ENCODE measurements at regions not wholly inside any gene's neighbourhood (a gene's known extent, or its start where the extent isn't known, plus 50 kb on each side); places are given as distances from the start of the nearest gene placed in this dataset.

GRCh38 chr1:57966751-57967406 lies 543.0 kb upstream of the DAB1 start:
- Histone ChIP-seq H3K36me3 (ENCODE audit: low read depth) (no peaks in the 10 kb centered on the region), H4K20me1 (ENCODE audit: insufficient read depth) (no peaks in the 10 kb centered on the region), H3K27me3 (replicated peaks; ENCODE audit: insufficient read depth) (no peaks in the 10 kb centered on the region), H3K27ac (no peak overlapping the region), H3K79me2 (ENCODE audit: insufficient read depth) (no peaks in the 10 kb centered on the region), H3K9me2 (ENCODE audit: insufficient read depth) (no peaks in the 10 kb centered on the region), H3K4me2 (ENCODE audit: unreplicated experiment) (no peak overlapping the region), H3F3A (ENCODE audit: insufficient read depth) (no peaks in the 10 kb centered on the region), H3K4me1 (ENCODE audit: insufficient read depth) (no peaks in the 10 kb centered on the region), H3K9ac (no peak overlapping the region), H3K4me3 (no peak overlapping the region), H2AFZ (no peak overlapping the region), H3K9me3 (ENCODE audit: low read depth) (no peaks in the 10 kb centered on the region)
- in situ Hi-C loops (cut with MboI): no loop called here
- WGBS, 2 experiments (ENCODE audit: low coverage in 1 of 2, low lambda C conversion rate in 2 of 2, missing lambda C conversion rate in 2 of 2): 4 to 8% methylated on average over 3 of the region's 3 CpGs
- DNase-seq: peak; percentile 16
- TF ChIP-seq EZH2 (IDR thresholded peaks at IDR 0.05; ENCODE audit: insufficient read depth, poor library complexity, severe bottlenecking) (no peak), EZH2phosphoT487 (IDR thresholded peaks at IDR 0.05; ENCODE audit: insufficient read depth, low read depth) (no peak)

- WGBS, 2 experiments (ENCODE audit: low coverage in 1 of 2, low lambda C conversion rate in 2 of 2, missing lambda C conversion rate in 2 of 2): 4 to 12% methylated on average over 5 of the region's 5 CpGs
- no peaks in the 10 kb centered on the region for H3K27me3 ChIP-seq (replicated peaks; ENCODE audit: insufficient read depth)
Observed at GRCh38 chr1:57966340-57966739, 542.5 kb upstream of the DAB1 start.

GRCh38 chr1:57963581-57963980 lies 539.7 kb upstream of the DAB1 start:
- no peaks in the 10 kb centered on the region for H4K20me1 ChIP-seq (ENCODE audit: insufficient read depth)
- no peak overlapping the region for H2AFZ ChIP-seq
- H3K4me2 ChIP-seq (ENCODE audit: unreplicated experiment): no peak overlapping the region
- H3K27ac ChIP-seq: no peak overlapping the region
- no peak overlapping the region for H3K9ac ChIP-seq
- DNase-seq: no peak
- H3K4me3 ChIP-seq: no peak overlapping the region
- H3K9me2 ChIP-seq (ENCODE audit: insufficient read depth): no peaks in the 10 kb centered on the region
- H3K4me1 ChIP-seq (ENCODE audit: insufficient read depth): no peaks in the 10 kb centered on the region
- 12 to 15% methylated on average over 6 of the region's 6 CpGs for WGBS, 2 experiments (ENCODE audit: low coverage in 1 of 2, low lambda C conversion rate in 2 of 2, missing lambda C conversion rate in 2 of 2)
- H3F3A ChIP-seq (ENCODE audit: insufficient read depth): no peaks in the 10 kb centered on the region
- in situ Hi-C loops (cut with MboI): no loop called here
- H3K79me2 ChIP-seq (ENCODE audit: insufficient read depth): no peaks in the 10 kb centered on the region
- no peak for TF ChIP-seq EZH2phosphoT487 (IDR thresholded peaks at IDR 0.05; ENCODE audit: insufficient read depth, low read depth)
- TF ChIP-seq EZH2 (IDR thresholded peaks at IDR 0.05; ENCODE audit: insufficient read depth, poor library complexity, severe bottlenecking): no peak
- H3K9me3 ChIP-seq (ENCODE audit: low read depth): no peaks in the 10 kb centered on the region
- H3K36me3 ChIP-seq (ENCODE audit: low read depth): no peaks in the 10 kb centered on the region
- no peaks in the 10 kb centered on the region for H3K27me3 ChIP-seq (replicated peaks; ENCODE audit: insufficient read depth)

More at GRCh38 chr1:57966340-57966739, 542.5 kb upstream of the DAB1 start:
- H3K4me2 ChIP-seq (ENCODE audit: unreplicated experiment): no peak overlapping the region
- DNase-seq: no peak
- H3K9me3 ChIP-seq (ENCODE audit: low read depth): no peaks in the 10 kb centered on the region
- H3K9me2 ChIP-seq (ENCODE audit: insufficient read depth): no peaks in the 10 kb centered on the region
- H3K4me1 ChIP-seq (ENCODE audit: insufficient read depth): no peaks in the 10 kb centered on the region
- H3K27ac ChIP-seq: no peak overlapping the region
- no peak overlapping the region for H3K4me3 ChIP-seq
- no peak overlapping the region for H2AFZ ChIP-seq
- TF ChIP-seq EZH2 (IDR thresholded peaks at IDR 0.05; ENCODE audit: insufficient read depth, poor library complexity, severe bottlenecking) (no peak), EZH2phosphoT487 (IDR thresholded peaks at IDR 0.05; ENCODE audit: insufficient read depth, low read depth) (no peak)
- no peaks in the 10 kb centered on the region for H3K36me3 ChIP-seq (ENCODE audit: low read depth)
- H3K9ac ChIP-seq: no peak overlapping the region
- no peaks in the 10 kb centered on the region for H3F3A ChIP-seq (ENCODE audit: insufficient read depth)
- H3K79me2 ChIP-seq (ENCODE audit: insufficient read depth): no peaks in the 10 kb centered on the region
- no peaks in the 10 kb centered on the region for H4K20me1 ChIP-seq (ENCODE audit: insufficient read depth)
- in situ Hi-C loops (cut with MboI): no loop called here

GRCh38 chr1:57959531-57960241 lies 535.8 kb upstream of the DAB1 start:
- Histone ChIP-seq H3K27ac (no peak overlapping the region), H3K36me3 (ENCODE audit: low read depth) (no peaks in the 10 kb centered on the region), H3K9me3 (ENCODE audit: low read depth) (no peaks in the 10 kb centered on the region), H3K27me3 (replicated peaks; ENCODE audit: insufficient read depth) (no peaks in the 10 kb centered on the region), H3K79me2 (ENCODE audit: insufficient read depth) (no peaks in the 10 kb centered on the region), H3K4me3 (no peak overlapping the region), H4K20me1 (ENCODE audit: insufficient read depth) (no peaks in the 10 kb centered on the region), H3K4me2 (ENCODE audit: unreplicated experiment) (no peak overlapping the region), H3F3A (ENCODE audit: insufficient read depth) (no peaks in the 10 kb centered on the region), H3K9me2 (ENCODE audit: insufficient read depth) (no peaks in the 10 kb centered on the region), H3K4me1 (ENCODE audit: insufficient read depth) (no peaks in the 10 kb centered on the region), H2AFZ (no peak overlapping the region), H3K9ac (no peak overlapping the region)
- TF ChIP-seq EZH2phosphoT487 (IDR thresholded peaks at IDR 0.05; ENCODE audit: insufficient read depth, low read depth) (no peak), EZH2 (IDR thresholded peaks at IDR 0.05; ENCODE audit: insufficient read depth, poor library complexity, severe bottlenecking) (no peak)
- in situ Hi-C loops (cut with MboI): no loop called here
- no peak for DNase-seq
- 8 to 12% methylated on average over 8 of the region's 8 CpGs for WGBS, 2 experiments (ENCODE audit: low coverage in 1 of 2, low lambda C conversion rate in 2 of 2, missing lambda C conversion rate in 2 of 2)
